ENCODE measurements at regions not wholly inside any gene's neighbourhood (a gene's known extent, or its start where the extent isn't known, plus 50 kb on each side); places are given as distances from the start of the nearest gene placed in this dataset.

- no peaks in the 10 kb centered on the region for H3K36me3 Mint-ChIP-seq (ENCODE audit: insufficient read depth in 2 of 2)
- ATAC-seq (replicated peaks in 1 of 2) = no peak
- H3K4me3 Mint-ChIP-seq = no peak overlapping the region
- no peak for DNase-seq
- H3K27ac Mint-ChIP-seq = no peak overlapping the region
- H3K27me3 Mint-ChIP-seq (ENCODE audit: low read depth) = no peaks in the 10 kb centered on the region
- no peaks in the 10 kb centered on the region for H3K4me1 Mint-ChIP-seq (ENCODE audit: low read depth)
- H3K9me3 Mint-ChIP-seq = peaks cover 3 to 5% of the 10 kb centered on the region in 2 donors
Observed at GRCh38 chr6:18973251-18973650, 586.1 kb downstream of the RNF144B start.

- DNase-seq = no peak
- no peaks in the 10 kb centered on the region for H3K4me1 Mint-ChIP-seq (ENCODE audit: low read depth)
- H3K27me3 Mint-ChIP-seq (ENCODE audit: low read depth) = no peaks in the 10 kb centered on the region
- no peak overlapping the region for H3K27ac Mint-ChIP-seq
- ATAC-seq (replicated peaks in 1 of 2) = no peak
- H3K9me3 Mint-ChIP-seq = peaks cover 3 to 4% of the 10 kb centered on the region in 2 donors
- no peaks in the 10 kb centered on the region for H3K36me3 Mint-ChIP-seq (ENCODE audit: insufficient read depth in 2 of 2)
- H3K4me3 Mint-ChIP-seq = no peak overlapping the region
Observed at GRCh38 chr6:18976091-18976490, 588.9 kb downstream of the RNF144B start.

- Mint-ChIP-seq H3K4me3 (no peak overlapping the region), H3K27me3 (ENCODE audit: low read depth) (no peaks in the 10 kb centered on the region), H3K9me3 (peaks cover 3 to 4% of the 10 kb centered on the region in 2 donors), H3K36me3 (ENCODE audit: insufficient read depth in 2 of 2) (no peaks in the 10 kb centered on the region), H3K27ac (no peak overlapping the region), H3K4me1 (ENCODE audit: low read depth) (no peaks in the 10 kb centered on the region)
- no peak for ATAC-seq (replicated peaks in 1 of 2)
- no peak for DNase-seq
Observed at GRCh38 chr6:18976966-18977365, 589.8 kb downstream of the RNF144B start.

GRCh38 chr6:18978337-18979128, 591.4 kb downstream of the RNF144B start:
- H3K27me3 Mint-ChIP-seq (ENCODE audit: low read depth) = no peaks in the 10 kb centered on the region
- H3K4me1 Mint-ChIP-seq (ENCODE audit: low read depth) = no peaks in the 10 kb centered on the region
- no peak overlapping the region for H3K27ac Mint-ChIP-seq
- ATAC-seq (replicated peaks in 1 of 2) = no peak
- H3K36me3 Mint-ChIP-seq (ENCODE audit: insufficient read depth in 2 of 2) = no peaks in the 10 kb centered on the region
- H3K9me3 Mint-ChIP-seq = peaks cover 3 to 5% of the 10 kb centered on the region in 2 donors
- H3K4me3 Mint-ChIP-seq = no peak overlapping the region
- no peak for DNase-seq

GRCh38 chr6:18985061-18985460, 597.9 kb downstream of the RNF144B start:
- H3K27me3 Mint-ChIP-seq (ENCODE audit: low read depth) = no peaks in the 10 kb centered on the region
- no peak overlapping the region for H3K27ac Mint-ChIP-seq
- no peak overlapping the region for H3K4me3 Mint-ChIP-seq
- H3K9me3 Mint-ChIP-seq = peaks cover 0 to 3% of the 10 kb centered on the region in 2 donors
- no peaks in the 10 kb centered on the region for H3K36me3 Mint-ChIP-seq (ENCODE audit: insufficient read depth in 2 of 2)
- ATAC-seq (replicated peaks in 1 of 2) = no peak
- no peak for DNase-seq
- H3K4me1 Mint-ChIP-seq (ENCODE audit: low read depth) = no peaks in the 10 kb centered on the region

- Mint-ChIP-seq H3K27me3 (ENCODE audit: low read depth) (no peaks in the 10 kb centered on the region), H3K27ac (no peak overlapping the region), H3K9me3 (peaks cover 0 to 1% of the 10 kb centered on the region in 2 donors), H3K4me1 (ENCODE audit: low read depth) (no peaks in the 10 kb centered on the region), H3K4me3 (no peak overlapping the region), H3K36me3 (ENCODE audit: insufficient read depth in 2 of 2) (no peaks in the 10 kb centered on the region)
- ATAC-seq (replicated peaks in 1 of 2) (no peak), DNase-seq (no peak)
Observed at GRCh38 chr6:18985996-18986395, 598.8 kb downstream of the RNF144B start.

- no peaks in the 10 kb centered on the region for H3K27me3 Mint-ChIP-seq (ENCODE audit: low read depth)
- DNase-seq (no peak), ATAC-seq (replicated peaks in 1 of 2) (no peak)
- no peak overlapping the region for H3K27ac Mint-ChIP-seq
- H3K4me1 Mint-ChIP-seq (ENCODE audit: low read depth) = no peaks in the 10 kb centered on the region
- no peak overlapping the region for H3K4me3 Mint-ChIP-seq
- no peaks in the 10 kb centered on the region for H3K9me3 Mint-ChIP-seq
- no peaks in the 10 kb centered on the region for H3K36me3 Mint-ChIP-seq (ENCODE audit: insufficient read depth in 2 of 2)
Observed at GRCh38 chr6:18988636-18989035, 601.5 kb downstream of the RNF144B start.

- Mint-ChIP-seq H3K27ac (no peak overlapping the region), H3K27me3 (ENCODE audit: low read depth) (no peaks in the 10 kb centered on the region), H3K4me3 (no peak overlapping the region), H3K9me3 (no peaks in the 10 kb centered on the region), H3K36me3 (ENCODE audit: insufficient read depth in 2 of 2) (no peaks in the 10 kb centered on the region), H3K4me1 (ENCODE audit: low read depth) (no peaks in the 10 kb centered on the region)
- peak; percentile 39 to 41 for DNase-seq
- ATAC-seq (replicated peaks in 1 of 2) = peak in 1 of 2 donors; percentile 37
Observed at GRCh38 chr6:18990059-18990978, 603.2 kb downstream of the RNF144B start.

GRCh38 chr6:18997375-18997826, 610.3 kb downstream of the RNF144B start:
- Mint-ChIP-seq H3K27ac (no peak overlapping the region), H3K27me3 (ENCODE audit: low read depth) (no peaks in the 10 kb centered on the region)
- no peak for ATAC-seq (replicated peaks in 1 of 2)

GRCh38 chr6:19002976-19003560, 615.9 kb downstream of the RNF144B start:
- no peak overlapping the region for H3K27ac Mint-ChIP-seq
- H3K36me3 Mint-ChIP-seq (ENCODE audit: insufficient read depth in 2 of 2) = no peaks in the 10 kb centered on the region
- ATAC-seq (replicated peaks in 1 of 2) (no peak), DNase-seq (no peak)
- H3K9me3 Mint-ChIP-seq = peaks cover 2 to 8% of the 10 kb centered on the region in 2 donors
- no peaks in the 10 kb centered on the region for H3K4me1 Mint-ChIP-seq (ENCODE audit: low read depth)
- H3K4me3 Mint-ChIP-seq = no peak overlapping the region
- H3K27me3 Mint-ChIP-seq (ENCODE audit: low read depth) = no peaks in the 10 kb centered on the region

More at GRCh38 chr6:18997375-18997826, 610.3 kb downstream of the RNF144B start:
- DNase-seq = no peak
- peaks cover 2 to 5% of the 10 kb centered on the region in 2 donors for H3K9me3 Mint-ChIP-seq
- H3K36me3 Mint-ChIP-seq (ENCODE audit: insufficient read depth in 2 of 2) = peaks cover 0 to 2% of the 10 kb centered on the region in 2 donors
- H3K4me3 Mint-ChIP-seq = no peak overlapping the region
- no peaks in the 10 kb centered on the region for H3K4me1 Mint-ChIP-seq (ENCODE audit: low read depth)

- H3K9me3 Mint-ChIP-seq = peaks cover 2 to 5% of the 10 kb centered on the region in 2 donors
- no peaks in the 10 kb centered on the region for H3K4me1 Mint-ChIP-seq (ENCODE audit: low read depth)
- H3K27me3 Mint-ChIP-seq (ENCODE audit: low read depth) = no peaks in the 10 kb centered on the region
- no peak for DNase-seq
- ATAC-seq (replicated peaks in 1 of 2) = no peak
- no peak overlapping the region for H3K4me3 Mint-ChIP-seq
- H3K36me3 Mint-ChIP-seq (ENCODE audit: insufficient read depth in 2 of 2) = no peaks in the 10 kb centered on the region
- H3K27ac Mint-ChIP-seq = no peak overlapping the region
Observed at GRCh38 chr6:19004176-19004575, 617.0 kb downstream of the RNF144B start.

GRCh38 chr6:19009769-19010168, 622.6 kb downstream of the RNF144B start:
- no peak overlapping the region for H3K4me3 Mint-ChIP-seq
- H3K9me3 Mint-ChIP-seq = peaks cover 0 to 5% of the 10 kb centered on the region in 2 donors
- no peak for ATAC-seq (replicated peaks in 1 of 2)
- no peak overlapping the region for H3K27ac Mint-ChIP-seq
- H3K4me1 Mint-ChIP-seq (ENCODE audit: low read depth) = no peaks in the 10 kb centered on the region
- no peak for DNase-seq
- no peaks in the 10 kb centered on the region for H3K36me3 Mint-ChIP-seq (ENCODE audit: insufficient read depth in 2 of 2)
- H3K27me3 Mint-ChIP-seq (ENCODE audit: low read depth) = no peaks in the 10 kb centered on the region

All from activated T-cell treated with anti-CD3 and anti-CD28 coated beads, Interleukin-2, amount 50 U/mL, for 72 hours (primary cell).